ENCODE measurements at regions not wholly inside any gene's neighbourhood (a gene's known extent, or its start where the extent isn't known, plus 50 kb on each side); places are given as distances from the start of the nearest gene placed in this dataset.
"Not testable (repeated sequence)": the region's sequence is repeated elsewhere in the genome, so short reads cannot be mapped to it uniquely, and the experiment has no call there.

DNA sequence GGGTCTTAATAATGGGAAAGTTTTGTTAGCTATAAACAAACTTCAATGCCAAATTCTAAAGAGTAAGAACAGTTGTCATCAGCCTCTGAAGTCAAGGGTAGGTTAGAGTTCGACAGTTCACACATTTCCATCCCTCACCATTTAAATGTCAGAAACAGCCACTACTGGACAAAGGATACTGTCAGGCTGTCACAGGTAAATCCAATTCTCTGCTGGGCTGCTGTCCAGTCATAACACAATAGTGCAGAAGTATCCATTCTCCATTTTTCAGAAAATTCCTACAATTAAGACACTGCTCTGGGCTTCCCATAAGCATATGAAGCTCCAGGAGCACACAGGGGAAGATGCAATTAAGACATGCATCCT is 221.4 kb downstream of the RPS29 start:
- no peak for DNase-seq

DNA sequence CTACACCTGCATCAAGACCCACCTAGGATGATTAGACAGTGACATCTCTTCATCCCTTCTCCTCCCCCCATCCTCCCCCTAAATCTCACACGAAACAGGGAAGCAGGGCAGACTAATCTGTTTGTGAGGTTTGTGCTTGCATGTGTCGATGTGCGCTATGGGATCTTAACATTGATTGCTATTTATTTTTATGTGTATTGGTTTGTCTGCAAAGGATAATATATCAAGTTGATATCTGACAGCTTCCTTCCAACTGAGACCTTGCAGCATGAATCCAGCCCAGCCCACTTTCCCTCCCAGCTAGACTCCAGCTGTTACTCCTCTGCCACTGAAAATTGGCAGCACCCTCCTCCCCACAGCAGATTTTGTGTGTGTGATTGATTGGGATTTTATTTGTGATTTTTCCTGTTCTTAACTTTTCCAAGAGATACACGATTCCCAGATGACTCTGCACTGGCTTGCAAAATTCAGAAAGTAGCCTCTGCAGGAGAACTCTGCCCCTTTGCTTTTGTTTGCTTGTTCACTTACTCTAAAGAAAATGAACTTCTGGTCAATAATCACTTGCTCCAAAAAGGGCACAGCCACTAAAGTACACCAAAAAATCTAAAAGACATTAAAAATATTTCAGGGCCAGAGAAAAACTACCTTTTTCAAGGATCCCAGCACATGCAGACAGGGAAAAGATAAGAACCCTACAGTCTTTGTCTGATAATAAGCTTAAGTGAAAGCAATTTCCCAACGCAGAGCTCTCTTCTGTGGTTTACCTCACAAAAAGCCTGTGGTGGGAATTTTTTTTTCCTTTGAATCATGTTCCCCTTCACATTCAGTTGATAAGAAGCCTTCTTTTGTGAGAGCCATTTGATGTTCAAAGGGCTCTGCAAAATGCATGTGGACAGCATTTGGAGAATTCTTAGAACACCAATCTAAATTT is 222.1 kb downstream of the RPS29 start:
- no peak for DNase-seq

DNA sequence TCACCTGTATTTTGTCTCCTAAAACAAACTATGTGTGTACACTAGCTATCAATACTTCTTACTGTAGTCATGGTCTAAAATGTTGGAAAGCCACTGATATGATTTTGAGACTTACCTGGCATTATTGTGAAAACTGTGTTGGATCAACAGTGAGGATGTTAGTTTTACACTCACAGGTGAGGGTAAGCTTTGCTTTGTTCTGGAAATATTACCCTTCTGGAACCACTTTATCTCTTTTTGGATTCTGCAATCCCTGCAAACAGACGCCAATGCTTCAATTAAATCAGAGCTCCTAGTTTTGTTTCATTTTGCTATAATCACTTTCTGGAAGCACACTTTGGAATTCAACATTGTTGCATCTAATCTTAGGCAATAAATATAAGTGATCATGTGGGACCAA is 223.3 kb downstream of the RPS29 start:
- no peak for DNase-seq

DNA sequence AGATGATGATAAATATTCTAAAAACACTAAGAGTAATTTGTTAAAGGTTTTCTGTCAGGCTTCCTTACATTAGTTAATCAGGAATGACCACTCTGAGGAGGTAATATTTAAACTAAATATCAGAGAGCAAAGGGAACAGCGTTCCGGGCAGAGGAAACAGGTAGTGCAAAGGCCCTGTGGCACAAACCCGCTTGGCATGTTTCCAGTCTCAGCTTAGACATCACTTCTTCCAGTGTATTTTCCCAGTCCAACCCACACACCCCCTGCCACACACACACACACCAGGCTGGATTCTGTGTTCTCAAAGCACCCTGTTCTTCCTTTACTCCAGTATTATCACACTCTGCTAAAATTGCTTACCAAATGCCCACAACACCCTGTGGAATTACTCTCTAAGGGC is 247.1 kb downstream of the RPS29 start:
- no peak for DNase-seq

DNA sequence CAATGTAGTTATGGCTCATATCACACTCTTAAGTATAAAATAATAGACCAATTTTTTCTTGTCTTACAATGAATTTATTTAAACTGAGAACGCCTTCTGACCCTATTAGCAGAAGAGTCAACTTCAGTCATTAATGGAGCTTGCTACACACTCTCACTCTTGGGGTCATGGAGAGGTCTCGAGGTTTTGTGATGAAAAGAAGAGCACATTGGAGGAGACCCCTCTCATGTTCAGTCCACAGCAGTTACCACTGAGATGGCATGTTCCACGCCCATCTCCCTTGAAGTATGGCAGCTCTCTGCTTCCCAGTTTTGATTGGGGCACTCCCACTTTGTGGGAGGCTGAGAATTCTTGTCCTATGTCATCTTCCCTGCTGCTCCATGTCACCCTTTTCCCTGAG is 266.4 kb downstream of the RPS29 start:
- no peak for DNase-seq

DNA sequence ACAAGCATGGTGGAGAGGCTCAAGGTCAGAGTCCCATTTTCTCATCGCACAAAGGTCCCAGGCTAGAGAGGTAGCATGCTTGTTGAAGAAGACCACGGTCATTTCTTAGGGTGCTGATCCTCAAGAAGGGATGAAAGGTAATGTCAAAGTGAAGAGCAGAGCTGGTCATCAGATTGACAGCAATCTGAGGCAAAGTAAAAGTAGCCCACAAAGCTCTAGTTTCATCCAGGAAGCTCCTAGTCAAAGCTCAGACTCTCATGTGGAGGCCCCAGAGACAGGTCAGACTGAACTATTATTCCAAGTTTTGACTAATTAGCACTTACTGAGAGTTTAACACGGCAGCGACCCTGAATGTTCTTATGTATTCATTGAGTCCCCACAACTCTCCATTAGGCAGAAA is 270.6 kb downstream of the RPS29 start:
- DNase-seq, result no peak

DNA sequence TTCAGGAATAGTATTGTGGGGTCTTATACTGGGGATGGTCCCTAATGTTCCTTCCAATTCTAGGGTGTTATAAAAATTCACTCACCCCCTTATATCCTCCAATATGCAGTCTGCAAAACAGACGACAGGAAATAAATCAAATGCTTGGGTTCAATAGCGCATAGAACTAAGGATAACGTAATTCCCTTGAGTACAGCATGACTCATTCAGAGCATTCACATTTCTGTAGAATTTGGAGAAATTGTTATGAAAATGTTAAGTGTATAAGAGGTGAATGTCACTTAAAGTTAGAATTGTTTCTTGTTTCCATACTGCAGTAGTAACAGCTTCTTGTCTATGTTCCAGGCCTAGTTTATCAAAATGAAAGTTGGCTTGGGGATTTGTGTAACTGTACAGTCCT is 271.4 kb downstream of the RPS29 start:
- DNase-seq, result no peak

DNA sequence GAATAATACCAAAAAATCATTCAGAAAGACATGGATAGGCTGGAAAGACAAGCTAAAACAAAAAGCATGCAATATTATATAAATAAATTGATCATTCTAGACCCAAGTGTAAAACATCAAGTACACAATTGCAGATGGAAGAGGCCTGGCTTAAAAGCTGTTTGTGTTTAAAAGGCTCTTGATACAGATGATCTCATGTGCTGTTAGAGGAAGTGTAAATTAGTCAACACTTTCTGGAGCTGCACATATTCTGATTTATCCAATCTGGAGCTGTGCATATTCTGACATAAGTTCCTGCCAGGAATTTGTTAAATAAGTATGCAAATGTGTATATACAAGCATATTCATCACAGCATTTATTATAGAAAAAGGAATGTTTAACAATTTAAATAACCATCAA is 273.1 kb downstream of the RPS29 start:
- no peak for DNase-seq

DNA sequence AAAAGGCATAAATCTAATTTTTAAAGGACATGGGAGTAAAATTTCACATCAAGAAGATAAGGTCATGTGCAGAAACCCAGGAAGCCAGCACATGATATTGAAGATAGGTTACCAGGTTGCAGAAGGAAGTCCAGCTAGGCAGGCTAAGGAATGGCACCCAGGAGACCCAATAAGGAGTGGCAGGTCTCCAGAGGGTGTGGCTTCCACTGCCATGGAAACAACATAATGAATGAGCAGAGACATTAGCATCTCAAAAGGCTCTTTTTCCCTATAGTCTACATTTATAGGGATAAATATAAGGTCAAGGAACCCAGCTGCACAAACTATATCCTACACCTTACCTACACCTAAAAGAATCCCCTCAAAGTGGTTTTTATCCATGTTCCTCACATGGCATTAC is 275.9 kb downstream of the RPS29 start:
- no peak for DNase-seq

DNA sequence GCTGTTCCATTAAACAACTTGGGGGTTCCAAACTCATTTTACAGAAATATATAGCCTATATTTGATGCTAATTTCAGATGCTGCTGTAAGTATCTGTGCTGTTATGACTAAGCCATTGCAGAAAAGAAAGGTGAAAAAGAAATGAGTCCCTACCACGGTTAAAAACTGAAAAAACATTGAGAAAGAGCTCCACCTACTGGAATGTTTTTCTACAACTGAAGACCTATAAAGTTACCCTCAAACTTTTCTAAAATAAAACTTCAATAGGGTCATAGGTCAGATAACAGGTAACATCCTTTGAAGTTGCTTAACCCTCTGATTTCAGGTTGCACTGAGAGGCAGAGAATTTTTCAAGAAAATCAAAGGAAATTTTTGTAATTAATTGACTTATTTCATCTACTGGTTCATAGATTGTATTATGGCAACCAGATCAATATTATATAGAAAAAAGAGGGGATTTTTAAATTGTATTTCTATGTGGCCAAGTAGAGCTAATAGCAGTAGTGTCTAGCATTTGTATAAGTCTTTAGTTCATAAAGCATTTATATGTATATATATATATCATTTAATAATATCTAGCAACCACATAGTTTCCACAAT is 279.9 kb downstream of the RPS29 start:
- no peak for DNase-seq

DNA sequence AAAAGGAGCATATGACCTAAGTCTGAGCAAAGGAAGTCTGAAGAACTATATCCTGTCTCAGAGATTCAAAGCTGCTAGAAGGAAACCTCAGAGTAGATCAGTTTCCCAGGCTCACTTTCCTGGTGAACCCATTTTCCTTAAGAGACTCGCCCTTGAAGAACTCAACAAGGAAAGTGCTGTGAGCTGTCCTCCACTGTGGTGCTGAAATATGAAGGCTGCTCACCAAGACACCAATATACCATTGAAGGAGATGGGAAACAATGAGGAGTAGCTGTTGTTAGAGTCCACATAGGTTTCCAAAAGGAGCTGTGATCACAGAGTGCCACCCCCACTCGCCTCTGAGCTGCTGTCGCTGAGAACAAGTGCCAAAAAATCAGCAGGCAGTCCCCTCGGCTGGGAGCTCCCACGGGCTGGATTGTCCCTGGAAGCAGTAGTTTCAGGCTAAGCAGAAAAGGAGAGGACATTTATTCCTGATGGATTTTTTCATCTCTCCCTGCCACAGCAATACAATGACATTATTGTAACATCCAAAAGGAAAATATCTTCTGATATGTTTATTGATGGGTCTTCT is 282.1 kb downstream of the RPS29 start:
- DNase-seq, result no peak

DNA sequence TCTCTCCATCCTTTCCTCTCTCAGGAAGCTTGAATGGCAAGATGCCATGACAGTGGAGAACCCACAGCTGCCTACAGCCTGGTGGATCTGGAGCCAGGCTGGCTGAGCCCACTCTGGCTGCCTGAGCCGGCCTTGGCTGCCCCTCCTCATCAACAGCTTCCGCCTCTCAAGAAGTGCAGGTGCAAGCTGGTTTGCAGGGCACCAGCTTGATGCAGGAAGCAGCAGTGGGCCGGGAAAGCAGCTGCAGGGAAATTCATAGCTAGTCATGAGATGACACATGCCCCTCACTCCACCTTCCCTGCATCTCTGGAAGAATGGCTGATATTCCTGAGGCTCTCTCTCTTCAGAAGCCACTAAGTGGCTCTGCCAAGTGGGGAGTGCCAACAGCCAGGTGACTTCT is 289.1 kb downstream of the RPS29 start:
- no peak for DNase-seq

DNA sequence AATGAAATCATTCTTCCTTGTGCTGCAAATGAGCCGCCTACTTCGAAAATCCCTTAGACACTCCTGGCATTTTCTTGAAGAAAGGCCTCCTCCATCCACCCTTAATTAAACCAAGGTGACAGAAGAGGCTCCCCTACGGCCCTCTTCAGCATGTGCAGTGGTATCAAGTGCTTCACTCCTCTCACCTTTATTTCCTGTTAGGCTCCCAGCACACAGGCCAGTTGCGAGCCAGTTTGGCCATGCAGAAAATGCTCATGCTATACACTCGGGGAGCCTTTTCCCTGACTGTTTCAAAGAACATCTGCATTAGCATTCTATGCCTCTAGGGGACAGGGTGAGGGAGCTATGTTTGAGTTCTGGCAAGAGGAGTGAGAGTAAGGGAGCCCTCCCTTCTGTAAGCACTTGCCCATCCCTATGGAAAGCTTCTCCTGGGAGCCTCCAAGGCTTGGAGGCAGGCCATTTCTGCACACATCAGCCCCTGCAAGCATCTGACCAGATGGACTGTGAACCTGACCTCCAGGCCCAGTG is 291.5 kb downstream of the RPS29 start:
- DNase-seq, result no peak

DNA sequence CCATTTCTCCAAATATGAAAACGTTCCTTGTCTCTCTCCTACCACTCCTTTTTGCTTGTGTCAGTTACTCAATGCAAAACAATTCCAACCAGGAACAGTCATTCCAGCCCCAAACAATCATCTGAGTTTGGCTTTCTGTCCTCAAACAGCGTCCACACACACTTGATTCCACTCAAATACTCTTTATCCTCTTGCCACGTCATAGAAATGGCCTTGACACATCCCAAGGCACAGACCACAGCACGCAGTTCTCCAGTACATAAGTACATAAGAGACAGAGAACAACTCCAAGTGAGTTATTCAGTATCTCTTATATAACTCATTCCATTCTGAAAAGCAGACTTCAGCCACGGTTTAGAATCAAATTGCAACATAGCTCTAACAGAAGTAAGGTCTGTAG is 299.2 kb downstream of the RPS29 start:
- DNase-seq, result no peak

DNA sequence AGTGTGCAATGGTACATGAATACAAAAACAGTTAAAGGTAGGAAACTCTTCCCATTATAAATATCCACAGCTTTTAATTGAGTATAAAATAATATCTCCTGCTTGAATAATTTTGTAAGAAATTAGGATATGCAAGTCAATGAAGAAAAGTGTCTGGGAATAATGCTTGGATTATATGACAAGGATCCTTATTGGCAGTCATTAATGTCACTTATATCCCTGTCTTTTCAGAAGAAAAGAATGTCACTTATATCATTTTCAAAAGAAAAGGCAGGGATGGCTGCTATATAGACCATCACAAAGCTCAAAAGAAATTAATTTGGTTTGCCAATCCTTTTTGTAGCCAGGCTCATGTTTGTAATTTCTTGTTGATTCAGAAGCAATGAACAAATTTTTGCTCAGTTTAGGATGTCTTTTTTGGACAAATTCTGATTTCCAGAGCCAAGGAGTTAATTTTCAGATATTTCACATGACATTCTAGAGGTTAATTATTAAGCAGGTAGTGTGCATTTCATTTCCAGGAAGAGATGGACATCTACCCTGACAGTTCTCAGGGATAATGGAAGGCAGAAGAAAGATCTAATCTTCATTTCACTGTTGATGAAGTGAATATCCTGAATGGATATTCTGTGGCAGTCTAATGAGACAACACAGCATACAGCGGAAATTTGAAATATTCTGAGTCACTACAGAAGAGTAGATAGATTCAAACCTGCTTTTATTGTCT is 299.8 kb downstream of the RPS29 start:
- DNase-seq, result no peak

DNA sequence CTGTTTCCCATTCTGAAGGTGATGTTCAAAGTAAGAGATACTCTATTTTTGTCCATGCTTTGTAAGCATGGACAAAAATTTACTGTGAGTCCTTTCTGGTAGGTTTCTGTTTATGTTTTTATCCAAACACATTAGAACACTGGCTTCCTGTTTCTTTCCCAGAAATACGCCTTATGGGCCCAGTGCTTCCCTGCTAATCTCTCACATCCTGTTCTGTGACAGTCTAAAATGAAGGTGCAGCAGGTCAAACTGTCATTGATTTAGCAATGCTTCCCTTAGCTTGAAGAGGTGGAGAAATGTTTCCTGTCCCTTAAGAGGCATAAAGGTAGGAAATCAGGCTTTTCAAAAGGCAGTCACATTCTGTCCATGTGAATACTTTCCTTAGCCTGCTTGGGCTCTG is 305.6 kb downstream of the RPS29 start:
- no peak for DNase-seq

DNA sequence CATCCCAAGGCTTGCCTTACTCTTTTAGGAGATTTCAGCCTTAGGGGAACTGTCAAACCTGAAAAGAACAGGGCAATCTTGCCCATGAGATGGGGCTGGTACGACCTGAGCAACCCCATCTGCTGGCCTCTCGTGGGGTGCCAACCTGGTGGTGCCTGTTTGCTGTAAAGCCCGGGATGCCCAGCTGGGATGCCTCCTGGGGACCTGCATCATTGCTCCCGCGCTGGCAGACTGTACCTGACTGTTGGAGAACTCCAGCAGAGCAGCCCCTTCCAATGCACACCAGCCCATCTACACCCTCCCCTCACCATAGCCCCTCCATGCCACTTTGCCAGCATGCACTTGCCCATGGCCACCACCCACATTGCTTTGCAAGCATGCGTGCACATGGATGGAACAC is 335.7 kb downstream of the RPS29 start:
- DNase-seq, result no peak

DNA sequence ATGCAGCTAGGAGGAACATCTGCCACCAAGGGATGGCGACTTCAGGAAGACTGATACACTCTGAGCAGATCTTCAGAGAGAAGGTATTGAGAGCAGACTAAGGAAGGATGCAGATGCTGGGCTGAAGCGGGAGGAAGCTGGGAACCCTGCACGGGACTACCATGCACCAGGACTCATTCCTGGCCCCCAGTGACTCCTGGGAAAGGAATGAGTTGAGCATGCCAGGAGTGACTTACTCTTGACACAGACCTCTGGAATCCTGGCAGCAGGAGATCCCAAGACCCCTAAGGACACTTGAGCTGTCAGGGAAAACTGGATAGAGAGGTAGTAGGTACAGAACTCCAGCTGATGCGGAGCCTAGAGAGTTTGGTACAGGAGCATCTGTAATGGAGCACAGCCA is 336.1 kb downstream of the RPS29 start:
- no peak for DNase-seq

DNA sequence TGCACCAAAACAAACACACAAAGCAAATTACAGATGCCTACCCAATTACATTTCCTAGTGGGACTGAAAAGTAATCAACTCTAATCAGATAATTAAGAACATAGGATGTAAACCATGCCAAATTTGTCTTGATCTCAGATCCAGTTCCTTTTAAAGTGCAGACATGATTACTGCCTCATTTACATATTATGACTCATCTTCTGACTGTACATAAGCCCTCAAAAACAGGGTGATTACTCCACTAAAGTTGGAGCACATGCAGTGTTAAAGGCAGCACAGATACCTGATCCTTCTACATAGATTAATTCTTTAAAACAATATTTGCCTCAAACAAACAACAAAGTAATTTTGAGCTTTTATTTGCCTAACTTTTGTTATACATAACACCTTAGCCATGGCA is 337.2 kb downstream of the RPS29 start:
- no peak for DNase-seq

DNA sequence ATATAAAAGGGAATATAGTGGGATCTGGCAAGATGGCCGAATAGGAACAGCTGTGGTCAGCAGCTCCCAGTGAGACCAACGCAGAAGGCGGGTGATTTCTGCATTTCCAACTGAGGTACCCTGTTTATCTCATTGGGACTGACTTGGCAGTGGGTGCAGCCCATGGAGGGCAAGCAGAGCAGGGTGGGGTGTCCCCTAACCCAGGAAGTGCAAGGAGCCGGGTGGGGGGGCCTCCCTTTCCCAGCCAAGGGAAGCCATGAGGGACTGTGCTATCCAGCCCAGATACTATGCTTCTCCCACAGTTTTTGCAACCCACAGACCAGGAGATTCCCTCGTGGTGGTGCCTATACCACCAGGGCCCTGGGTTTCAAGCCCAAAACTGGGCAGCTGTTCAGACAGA is 342.4 kb downstream of the RPS29 start:
- not testable (repeated sequence) for DNase-seq

DNA sequence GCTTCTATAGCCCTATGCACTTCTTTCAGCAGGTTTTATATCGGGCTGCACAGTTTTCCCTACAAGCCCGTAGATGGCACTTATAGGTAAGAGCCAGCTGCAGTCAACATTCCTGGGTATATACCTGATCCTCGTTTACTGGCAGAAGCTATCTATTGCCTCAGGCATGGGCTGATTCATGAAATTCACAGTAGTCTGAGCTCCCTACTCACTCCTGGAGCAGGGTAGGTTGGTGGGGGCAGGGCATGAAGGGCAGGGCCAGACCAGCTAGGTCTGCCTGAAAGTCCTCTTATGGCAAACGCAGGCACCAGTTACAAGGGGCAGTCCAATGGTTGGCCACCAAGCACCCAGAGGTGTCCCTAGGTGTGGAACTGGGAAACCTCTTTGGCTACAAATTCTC is 345.8 kb downstream of the RPS29 start:
- DNase-seq, result no peak

DNA sequence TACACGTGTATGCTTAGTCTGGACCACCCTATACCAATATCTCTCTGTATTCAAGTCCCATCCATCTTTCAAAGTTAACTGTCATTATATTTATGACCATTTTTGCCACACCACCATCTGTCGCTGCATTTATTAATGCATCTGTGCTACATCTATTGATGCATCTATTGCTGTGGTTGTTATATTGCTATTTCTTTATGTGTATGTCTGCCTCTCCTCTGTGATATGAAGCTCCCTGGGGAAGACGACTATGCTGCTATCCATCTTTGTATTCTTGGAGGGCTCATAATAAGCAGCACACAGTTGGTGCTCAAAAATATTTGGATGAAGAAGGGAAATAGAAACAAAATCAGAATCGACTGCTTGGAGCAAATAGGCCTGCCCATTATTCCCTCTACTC is 357.6 kb downstream of the RPS29 start:
- no peak for DNase-seq

DNA sequence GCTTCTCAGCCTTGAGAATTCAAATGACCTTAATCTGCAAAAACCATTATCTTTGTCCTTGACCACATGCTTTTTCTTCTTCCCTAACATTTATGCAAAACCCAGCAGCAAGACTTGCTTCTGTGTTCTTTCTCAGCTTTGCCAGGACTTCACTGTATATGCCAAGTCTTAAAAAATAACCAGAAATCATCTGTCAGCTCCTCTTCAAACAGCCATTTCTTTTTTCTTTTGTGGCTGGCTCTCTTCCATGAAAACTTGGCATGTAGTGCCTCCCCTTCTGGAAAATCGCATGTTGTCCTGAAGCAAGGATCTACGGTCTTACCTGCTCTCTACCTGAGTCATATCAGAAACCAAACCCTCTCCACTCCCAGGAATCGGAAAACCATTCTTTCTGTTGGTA is 364.9 kb downstream of the RPS29 start:
- DNase-seq, result no peak

Measured in central memory CD4-positive, alpha-beta T cell (primary cell).